Right renal cortex interstitium (tissue), 3 donors: ENCODE measurements at regions not wholly inside any gene's neighbourhood (a gene's known extent, or its start where the extent isn't known, plus 50 kb on each side); places are given as distances from the start of the nearest gene placed in this dataset.

ENCODE experiments used
- DNase-seq, 3 donors: peaks; one replicate each; pipeline ENCODE4 v3.0.0-alpha.2; 2013; ENCODE audit warnings: low read depth in 3 of 3, low spot score in 2 of 3

GRCh38 chr14:99062772-99063418 lies 209.1 kb downstream of the BCL11B start:
- DNase-seq = no peak

GRCh38 chr14:99063620-99064225 lies 208.3 kb downstream of the BCL11B start:
- DNase-seq = no peak

- DNase-seq = no peak
These were observed 207.6 kb downstream of the BCL11B start for GRCh38 chr14:99064262-99064954.

- no peak for DNase-seq
These were observed 206.4 kb downstream of the BCL11B start for GRCh38 chr14:99065551-99065950.

GRCh38 chr14:99066378-99066777 lies 205.6 kb downstream of the BCL11B start:
- DNase-seq = no peak

- DNase-seq = no peak
These were observed 204.7 kb downstream of the BCL11B start for GRCh38 chr14:99067141-99067920.

GRCh38 chr14:99067927-99068326 lies 204.1 kb downstream of the BCL11B start:
- DNase-seq = no peak

GRCh38 chr14:99069946-99070345 lies 202.1 kb downstream of the BCL11B start:
- DNase-seq = no peak

GRCh38 chr14:99072433-99072832 lies 199.6 kb downstream of the BCL11B start:
- DNase-seq = no peak

GRCh38 chr14:99072956-99073355 lies 199.0 kb downstream of the BCL11B start:
- no peak for DNase-seq

- DNase-seq = no peak
These were observed 198.6 kb downstream of the BCL11B start for GRCh38 chr14:99073431-99073830.

GRCh38 chr14:99075061-99075460 lies 196.9 kb downstream of the BCL11B start:
- DNase-seq = no peak

GRCh38 chr14:99075771-99076375 lies 196.1 kb downstream of the BCL11B start:
- DNase-seq = no peak

GRCh38 chr14:99077076-99077843 lies 194.7 kb downstream of the BCL11B start:
- DNase-seq = no peak

GRCh38 chr14:99077844-99078236 lies 194.2 kb downstream of the BCL11B start:
- DNase-seq = no peak

GRCh38 chr14:99078426-99078825 lies 193.6 kb downstream of the BCL11B start:
- no peak for DNase-seq

- DNase-seq = no peak
These were observed 192.8 kb downstream of the BCL11B start for GRCh38 chr14:99079061-99079727.

GRCh38 chr14:99080306-99080705 lies 191.7 kb downstream of the BCL11B start:
- DNase-seq = no peak

- DNase-seq = no peak
These were observed 190.7 kb downstream of the BCL11B start for GRCh38 chr14:99081156-99081765.
